NCI-H1436 treated with DMSO at 0.1 percent for 48 hours (cell line): ENCODE measurements at regions not wholly inside any gene's neighbourhood (a gene's known extent, or its start where the extent isn't known, plus 50 kb on each side); places are given as distances from the start of the nearest gene placed in this dataset.
"Not testable (repeated sequence)": the region's sequence is repeated elsewhere in the genome, so short reads cannot be mapped to it uniquely, and the experiment has no call there.

Experiments
- DNase-seq: peaks from one replicate; lab custom pipeline; 2025; lab: John Stamatoyannopoulos, UW

GRCh38 chr7:153012203-153012602 is 252.7 kb downstream of the ACTR3B start:
- no peak for DNase-seq

- DNase-seq: no peak
Observed at GRCh38 chr7:153017223-153017622, 257.7 kb downstream of the ACTR3B start.

DNA sequence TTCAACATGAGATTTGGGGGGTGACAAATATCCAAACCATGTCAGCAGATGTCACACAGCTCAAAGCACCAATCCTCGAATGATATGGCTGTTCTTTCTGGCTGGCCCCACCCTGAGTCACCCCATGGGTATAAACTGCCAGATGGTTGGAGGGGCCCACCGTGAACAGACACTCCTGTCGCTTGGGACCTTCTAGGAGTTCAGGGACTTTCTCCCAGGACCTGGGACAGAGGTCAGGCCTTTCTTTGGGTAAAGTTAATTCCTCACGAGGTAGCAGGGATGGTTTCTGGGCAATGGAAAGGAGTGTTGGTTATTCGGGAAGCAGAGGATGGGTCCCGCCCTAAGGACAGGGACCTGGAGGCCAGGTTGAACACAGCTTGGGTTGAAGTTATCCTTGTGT is 262.0 kb downstream of the ACTR3B start:
- DNase-seq: no peak

- no peak for DNase-seq
Observed at GRCh38 chr7:153022475-153023193, 263.1 kb downstream of the ACTR3B start.

DNA sequence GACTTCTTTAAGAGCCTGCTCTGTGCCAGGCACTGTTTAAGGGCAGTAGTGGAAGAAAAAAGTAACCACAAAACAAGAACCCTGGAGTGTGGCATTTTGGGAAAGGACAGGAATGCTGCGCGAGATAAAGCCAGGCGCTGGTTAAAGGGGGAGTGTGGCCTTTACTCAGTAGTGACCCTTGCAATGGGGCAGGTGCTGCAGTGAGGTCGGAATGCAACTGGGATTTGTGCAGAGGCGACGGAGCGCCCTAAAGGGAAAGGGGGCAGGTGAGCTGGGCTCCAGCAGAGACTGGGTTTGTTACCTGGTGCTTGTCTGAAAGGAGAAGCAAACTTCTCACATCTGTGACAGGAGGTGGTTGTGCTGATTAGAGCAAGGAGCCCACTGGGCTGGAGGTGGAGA is 263.6 kb downstream of the ACTR3B start:
- no peak for DNase-seq

DNA sequence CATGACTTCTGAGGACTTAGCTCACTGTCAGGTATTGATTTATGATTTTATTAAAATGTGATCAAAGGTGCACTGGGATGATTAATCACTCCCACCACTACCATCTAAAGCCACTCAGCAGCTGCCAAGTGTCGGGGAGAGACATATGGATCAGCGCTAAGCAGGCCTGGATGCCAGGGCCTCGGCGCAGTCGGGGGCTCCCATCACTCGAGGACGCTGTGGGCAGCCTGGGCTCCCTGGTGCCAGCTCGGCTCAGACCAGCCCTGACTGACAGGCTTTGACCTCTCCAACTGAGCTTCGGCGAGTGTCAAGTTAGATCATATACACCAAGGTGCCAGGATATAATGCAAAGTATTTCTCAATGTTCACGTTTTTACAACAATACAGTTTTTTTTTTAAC is 267.7 kb downstream of the ACTR3B start:
- DNase-seq: no peak

GRCh38 chr7:153027904-153028303 is 268.4 kb downstream of the ACTR3B start:
- DNase-seq: no peak

- no peak for DNase-seq
Observed at GRCh38 chr7:153030976-153031375, 271.4 kb downstream of the ACTR3B start.

DNA sequence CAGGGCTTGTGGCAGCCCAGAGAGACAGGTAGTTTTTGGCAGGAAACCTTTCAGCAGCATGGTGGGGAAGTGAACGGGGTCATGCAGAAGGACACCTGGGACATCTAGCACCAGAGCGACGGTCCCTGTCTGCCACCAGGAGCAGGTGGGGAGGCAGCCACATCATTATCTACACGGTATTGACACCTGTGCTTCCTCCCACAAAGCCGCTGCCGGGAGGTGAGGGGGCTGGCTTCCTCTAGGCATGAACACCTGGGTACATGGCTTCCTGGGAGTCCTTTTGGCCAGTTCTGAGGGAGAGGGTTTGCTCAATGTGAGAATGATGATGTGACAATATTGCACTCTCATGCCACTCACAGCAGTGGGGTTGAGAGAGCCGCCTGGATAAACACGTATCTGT is 275.2 kb downstream of the ACTR3B start:
- no peak for DNase-seq

DNA sequence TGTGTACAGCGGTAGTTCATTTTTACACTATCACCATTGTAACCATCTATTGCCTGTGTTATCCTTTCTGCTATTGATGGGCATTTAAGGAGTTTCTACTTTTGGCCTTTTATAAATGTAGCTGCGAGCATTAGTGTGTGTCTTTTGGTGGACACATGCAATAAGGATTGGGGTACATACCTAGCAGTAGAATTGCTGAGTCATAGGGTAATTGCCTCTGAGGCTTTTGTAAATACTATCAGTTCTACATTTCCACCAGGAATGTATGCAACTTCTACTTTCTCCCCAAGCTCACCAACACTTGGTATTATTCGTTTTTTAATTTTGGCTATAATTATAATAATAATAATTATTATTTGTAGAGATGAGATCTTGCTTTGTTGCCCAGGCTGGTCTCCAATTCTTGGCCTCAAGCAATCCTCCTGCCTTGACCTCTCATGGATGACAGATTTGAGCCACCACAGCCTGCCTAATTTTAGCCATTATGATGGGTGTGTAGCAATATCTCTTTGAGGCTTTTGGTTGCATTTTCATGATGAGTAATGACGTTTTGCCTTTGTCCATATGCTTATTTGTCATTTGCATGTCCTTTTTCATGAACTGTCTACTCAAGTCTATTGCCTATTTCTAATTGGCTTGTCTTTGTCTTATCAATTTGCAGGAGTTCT is 277.0 kb downstream of the ACTR3B start:
- no peak for DNase-seq

DNA sequence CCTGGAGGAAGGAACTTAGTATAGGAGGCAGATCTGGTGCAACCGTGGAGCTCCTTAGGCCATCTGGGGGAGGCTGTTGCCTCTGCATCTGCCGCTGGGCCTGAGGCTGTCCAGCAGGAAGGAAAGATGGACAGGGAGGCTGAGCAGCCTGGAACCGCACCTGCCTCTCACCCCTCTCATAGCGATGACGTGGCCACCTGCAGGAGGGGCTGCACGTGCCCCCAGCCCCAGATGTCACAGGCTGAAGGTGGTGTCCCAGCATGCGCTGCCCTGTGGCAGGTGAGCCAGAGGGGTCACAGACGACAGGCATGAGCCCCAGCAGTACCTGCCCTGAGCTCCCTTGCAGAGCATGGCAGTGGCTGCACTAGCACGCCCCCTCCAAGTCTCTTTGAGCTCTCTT is 283.9 kb downstream of the ACTR3B start:
- no peak for DNase-seq

GRCh38 chr7:153044981-153045380 is 285.4 kb downstream of the ACTR3B start:
- DNase-seq: no peak

GRCh38 chr7:153047079-153047959 is 287.8 kb downstream of the ACTR3B start:
- DNase-seq: no peak

DNA sequence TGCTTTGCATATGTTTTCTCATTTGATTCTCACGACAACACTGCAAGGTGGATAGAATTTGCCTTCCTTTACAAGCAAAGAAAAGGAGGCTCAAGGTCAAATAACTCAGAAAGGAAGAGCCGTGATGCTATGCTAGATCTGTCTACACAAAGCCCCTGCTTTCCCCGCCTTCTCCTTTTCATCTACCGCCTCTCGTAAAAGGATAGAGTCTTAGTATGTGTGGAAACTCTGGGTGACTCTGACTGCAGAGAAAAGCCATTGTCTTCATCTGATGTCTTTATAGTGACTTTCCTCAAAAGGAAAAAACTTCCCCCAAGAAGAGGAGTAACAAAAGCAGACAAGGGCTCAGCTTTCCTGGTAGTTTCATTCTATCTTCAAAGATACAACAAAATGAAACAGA is 292.7 kb downstream of the ACTR3B start:
- no peak for DNase-seq

- no peak for DNase-seq
Observed at GRCh38 chr7:153061910-153062528, 302.5 kb downstream of the ACTR3B start.

- no peak for DNase-seq
Observed at GRCh38 chr7:153065051-153065450, 305.5 kb downstream of the ACTR3B start.

- DNase-seq: no peak
Observed at GRCh38 chr7:153066711-153067110, 307.2 kb downstream of the ACTR3B start.

DNA sequence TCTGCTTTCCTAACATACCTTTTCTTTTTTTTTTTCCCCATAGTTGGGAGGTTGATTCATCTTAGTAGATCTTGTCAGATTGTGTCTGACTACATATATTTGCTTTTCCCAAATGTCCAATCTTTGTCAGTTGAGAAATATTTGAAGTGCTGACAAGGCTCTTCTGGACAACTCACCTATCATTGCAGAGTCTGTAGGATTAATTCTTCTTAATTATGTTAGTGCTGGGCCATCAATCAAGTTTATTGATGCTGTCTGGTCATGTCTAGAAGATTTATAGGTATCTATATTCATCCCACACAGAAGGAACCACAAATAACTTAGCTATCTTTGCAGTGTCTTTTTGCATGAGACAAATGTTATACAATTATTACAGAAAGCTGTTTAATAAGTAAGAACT is 310.6 kb downstream of the ACTR3B start:
- no peak for DNase-seq

DNA sequence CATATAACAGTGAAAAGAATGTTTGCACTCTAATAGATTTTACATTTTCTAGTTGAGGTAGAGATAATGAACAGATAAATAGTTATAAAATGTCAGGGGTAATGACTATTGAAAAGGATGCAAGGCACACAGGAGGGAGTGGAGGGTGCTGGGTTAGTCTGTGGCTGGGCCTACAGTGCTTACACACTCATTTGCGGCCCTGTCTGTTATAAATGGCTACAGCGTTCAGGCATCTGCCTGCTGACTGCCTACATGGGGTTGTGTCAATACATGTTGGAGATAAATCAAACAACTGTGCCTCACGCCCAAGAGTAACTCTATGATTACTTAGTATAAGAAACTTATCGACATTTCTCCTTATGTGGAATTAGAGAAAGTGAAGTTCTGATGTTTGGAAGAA is 313.3 kb downstream of the ACTR3B start:
- no peak for DNase-seq

- not testable (repeated sequence) for DNase-seq
Observed at GRCh38 chr7:153076289-153076688, 316.7 kb downstream of the ACTR3B start.

DNA sequence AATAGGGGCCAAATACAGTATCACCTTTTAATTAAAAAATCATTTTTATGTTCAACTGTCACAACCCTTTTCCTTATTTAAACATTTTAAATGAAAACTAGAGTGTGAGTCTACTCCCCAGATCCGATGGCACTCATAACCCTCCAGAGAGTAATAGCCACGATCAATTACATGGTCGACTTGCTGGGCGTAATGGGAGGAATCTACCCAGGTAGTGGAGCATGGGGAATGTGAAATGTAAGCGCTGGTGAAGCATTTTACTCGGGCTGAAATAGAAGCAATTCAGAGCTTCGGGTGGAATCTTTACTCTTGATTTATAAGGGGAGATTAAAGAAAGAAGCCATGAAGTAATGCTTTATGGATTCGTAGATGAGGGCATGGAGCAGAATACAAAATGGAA is 321.9 kb downstream of the ACTR3B start:
- no peak for DNase-seq

- no peak for DNase-seq
Observed at GRCh38 chr7:153084278-153084677, 324.7 kb downstream of the ACTR3B start.
